ENCODE measurements at regions not wholly inside any gene's neighbourhood (a gene's known extent, or its start where the extent isn't known, plus 50 kb on each side); places are given as distances from the start of the nearest gene placed in this dataset.
A peak's percentile ranks its signal among the peaks of the same experiment; 100 is the strongest.

GRCh38 chr6:99219788-99220187 is 129.7 kb downstream of the FAXC start:
- DNase-seq (ENCODE audit: low read depth in 4 of 4, low spot score in 3 of 4): no peak

- no peak for DNase-seq (ENCODE audit: low read depth in 4 of 4, low spot score in 3 of 4)
Observed at GRCh38 chr6:99216959-99217358, 132.5 kb downstream of the FAXC start.

- peak in 1 of 4 donors; percentile 32 for DNase-seq (ENCODE audit: low read depth in 4 of 4, low spot score in 3 of 4)
Observed at GRCh38 chr6:99195986-99196655, 153.4 kb downstream of the FAXC start.

GRCh38 chr6:99192561-99192960 is 156.9 kb downstream of the FAXC start:
- no peak for DNase-seq (ENCODE audit: low read depth in 4 of 4, low spot score in 3 of 4)

- DNase-seq (ENCODE audit: low read depth in 4 of 4, low spot score in 3 of 4): no peak
Observed at GRCh38 chr6:99189823-99190721, 159.4 kb downstream of the FAXC start.

- DNase-seq (ENCODE audit: low read depth in 4 of 4, low spot score in 3 of 4): no peak
Observed at GRCh38 chr6:99187429-99187828, 162.0 kb downstream of the FAXC start.

GRCh38 chr6:99186417-99186816 is 163.1 kb downstream of the FAXC start:
- DNase-seq (ENCODE audit: low read depth in 4 of 4, low spot score in 3 of 4): no peak

- DNase-seq (ENCODE audit: low read depth in 4 of 4, low spot score in 3 of 4): no peak
Observed at GRCh38 chr6:99185525-99185924, 163.9 kb downstream of the FAXC start.

- DNase-seq (ENCODE audit: low read depth in 4 of 4, low spot score in 3 of 4): no peak
Observed at GRCh38 chr6:99184696-99185095, 164.8 kb downstream of the FAXC start.

GRCh38 chr6:99183066-99183465 is 166.4 kb downstream of the FAXC start:
- no peak for DNase-seq (ENCODE audit: low read depth in 4 of 4, low spot score in 3 of 4)

GRCh38 chr6:99181174-99181573 is 168.3 kb downstream of the FAXC start:
- DNase-seq (ENCODE audit: low read depth in 4 of 4, low spot score in 3 of 4): no peak

GRCh38 chr6:99178168-99178567 is 171.3 kb downstream of the FAXC start:
- DNase-seq (ENCODE audit: low read depth in 4 of 4, low spot score in 3 of 4): no peak

GRCh38 chr6:99177736-99178135 is 171.7 kb downstream of the FAXC start:
- DNase-seq (ENCODE audit: low read depth in 4 of 4, low spot score in 3 of 4): no peak

GRCh38 chr6:99165838-99166237 is 183.6 kb downstream of the FAXC start:
- DNase-seq (ENCODE audit: low read depth in 4 of 4, low spot score in 3 of 4): no peak

GRCh38 chr6:99152347-99152643 is 197.2 kb downstream of the FAXC start:
- DNase-seq (ENCODE audit: low read depth in 4 of 4, low spot score in 3 of 4): no peak

- peak in 2 of 4 donors; percentile 14 to 19 for DNase-seq (ENCODE audit: low read depth in 4 of 4, low spot score in 3 of 4)
Observed at GRCh38 chr6:99151634-99152346, 197.7 kb downstream of the FAXC start.

GRCh38 chr6:99148761-99149160 is 200.7 kb downstream of the FAXC start:
- no peak for DNase-seq (ENCODE audit: low read depth in 4 of 4, low spot score in 3 of 4)

GRCh38 chr6:99148111-99148510 is 200.4 kb upstream of the FBXL4 start:
- no peak for DNase-seq (ENCODE audit: low read depth in 4 of 4, low spot score in 3 of 4)

GRCh38 chr6:99147206-99147605 is 199.5 kb upstream of the FBXL4 start:
- DNase-seq (ENCODE audit: low read depth in 4 of 4, low spot score in 3 of 4): no peak

- DNase-seq (ENCODE audit: low read depth in 4 of 4, low spot score in 3 of 4): no peak
Observed at GRCh38 chr6:99146711-99147110, 199.0 kb upstream of the FBXL4 start.

GRCh38 chr6:99145738-99146137 is 198.0 kb upstream of the FBXL4 start:
- no peak for DNase-seq (ENCODE audit: low read depth in 4 of 4, low spot score in 3 of 4)

Measured in left renal pelvis (tissue), 4 donors.